ENCODE measurements at regions not wholly inside any gene's neighbourhood (a gene's known extent, or its start where the extent isn't known, plus 50 kb on each side); places are given as distances from the start of the nearest gene placed in this dataset.

GRCh38 chr2:111685342-111685741 is 198.7 kb downstream of the ANAPC1 start:
- no peak for TF ChIP-seq CTCF (conservative IDR thresholded peaks at IDR 0.05; ENCODE audit: low read depth, low read length)
- no peak overlapping the region for H3K4me3 ChIP-seq (ENCODE audit: low read depth, low read length)
- no peak for DNase-seq (ENCODE audit: low read depth)

- TF ChIP-seq CTCF (conservative IDR thresholded peaks at IDR 0.05; ENCODE audit: low read depth, low read length) = no peak
- no peak for DNase-seq (ENCODE audit: low read depth)
Measured at GRCh38 chr2:111686994-111687393, 197.0 kb downstream of the ANAPC1 start.

GRCh38 chr2:111687911-111688310 is 196.1 kb downstream of the ANAPC1 start:
- no peak for TF ChIP-seq CTCF (conservative IDR thresholded peaks at IDR 0.05; ENCODE audit: low read depth, low read length)
- H3K4me3 ChIP-seq (ENCODE audit: low read depth, low read length) = no peak overlapping the region
- no peak for DNase-seq (ENCODE audit: low read depth)

More at GRCh38 chr2:111686994-111687393, 197.0 kb downstream of the ANAPC1 start:
- no peak overlapping the region for H3K4me3 ChIP-seq (ENCODE audit: low read depth, low read length)

GRCh38 chr2:111688482-111688881 is 195.5 kb downstream of the ANAPC1 start:
- peak; percentile 21 for DNase-seq (ENCODE audit: low read depth)
- H3K4me3 ChIP-seq (ENCODE audit: low read depth, low read length) = no peak overlapping the region
- no peak for TF ChIP-seq CTCF (conservative IDR thresholded peaks at IDR 0.05; ENCODE audit: low read depth, low read length)

- TF ChIP-seq CTCF (conservative IDR thresholded peaks at IDR 0.05; ENCODE audit: low read depth, low read length) = no peak
- no peak overlapping the region for H3K4me3 ChIP-seq (ENCODE audit: low read depth, low read length)
- no peak for DNase-seq (ENCODE audit: low read depth)
Measured at GRCh38 chr2:111689174-111689573, 194.8 kb downstream of the ANAPC1 start.

GRCh38 chr2:111689941-111690340 is 194.1 kb downstream of the ANAPC1 start:
- DNase-seq (ENCODE audit: low read depth) = no peak
- TF ChIP-seq CTCF (conservative IDR thresholded peaks at IDR 0.05; ENCODE audit: low read depth, low read length) = no peak

GRCh38 chr2:111691164-111691875 is 192.7 kb downstream of the ANAPC1 start:
- no peak for TF ChIP-seq CTCF (conservative IDR thresholded peaks at IDR 0.05; ENCODE audit: low read depth, low read length)
- H3K4me3 ChIP-seq (ENCODE audit: low read depth, low read length) = no peak overlapping the region
- DNase-seq (ENCODE audit: low read depth) = no peak

More at GRCh38 chr2:111689941-111690340, 194.1 kb downstream of the ANAPC1 start:
- H3K4me3 ChIP-seq (ENCODE audit: low read depth, low read length) = no peak overlapping the region

Measured in choroid plexus epithelial cell (primary cell).